Naive thymus-derived CD8-positive, alpha-beta T cell (primary cell): ENCODE measurements at regions not wholly inside any gene's neighbourhood (a gene's known extent, or its start where the extent isn't known, plus 50 kb on each side); places are given as distances from the start of the nearest gene placed in this dataset.

Experiments used
- ATAC-seq, 2 donors: fragments of 150-1000 bp; cut with Tn5 transposase in 1 of 2; sonication (Bioruptor Pico), chemical (Tn5 transposase) in 1 of 2; 1 replicate in 1 of 2; 2 replicates in 1 of 2; pipeline ENCODE4 v1.10.0; 2021; ENCODE audit warnings: mild to moderate bottlenecking in 2 of 2, moderate library complexity in 2 of 2
- POLR2A ChIA-PET: fragments of 350-600 bp; sonication (Branson Sonifier 250); formaldehyde crosslinking; loops from one replicate; lab custom pipeline; 2021; ENCODE audit warnings: antibody characterized with exemption; lab: Charles Lee
- DNase-seq, 10 donors: peaks; one replicate each; pipeline versions ENCODE4 v3.0.0 to v3.0.0-alpha.2; 2020 to 2022
- H3K27ac Mint-ChIP-seq, 10 donors: one replicate each; pipeline ENCODE4 v1.8.0; 2020 to 2022; ENCODE audit warnings: mild to moderate bottlenecking in 10 of 10, mixed read lengths in 10 of 10, moderate library complexity in 4 of 10, inconsistent platforms in 1 of 10
- H3K27me3 Mint-ChIP-seq, 5 donors: one replicate each; pipeline ENCODE4 v1.8.0; 2021 to 2022; ENCODE audit warnings: mixed read lengths in 5 of 5
- H3K36me3 Mint-ChIP-seq, 3 donors: one replicate each; pipeline ENCODE4 v1.8.0; 2020 to 2022; ENCODE audit warnings: mixed read lengths in 3 of 3, mild to moderate bottlenecking in 2 of 3, inconsistent platforms in 1 of 3
- H3K4me1 Mint-ChIP-seq, 4 donors: one replicate each; pipeline ENCODE4 v1.8.0; 2021 to 2022; ENCODE audit warnings: mixed read lengths in 4 of 4
- H3K4me3 Mint-ChIP-seq, 10 donors: one replicate each; pipeline ENCODE4 v1.8.0; 2020 to 2022; ENCODE audit warnings: mild to moderate bottlenecking in 10 of 10, mixed read lengths in 10 of 10, moderate library complexity in 6 of 10, inconsistent platforms in 1 of 10
- H3K9me3 Mint-ChIP-seq, 9 donors: one replicate each; pipeline ENCODE4 v1.8.0; 2020 to 2022; ENCODE audit warnings: mixed read lengths in 9 of 9, mild to moderate bottlenecking in 3 of 9, inconsistent platforms in 1 of 9, moderate library complexity in 1 of 9

GRCh38 chr10:130741901-130742855 is 569.3 kb downstream of the TCERG1L start:
- Mint-ChIP-seq H3K4me1 (peaks cover 0 to 2% (median 0%) of the 10 kb centered on the region in 4 donors), H3K36me3 (no peaks in the 10 kb centered on the region), H3K4me3 (no peak overlapping the region), H3K27me3 (peaks cover 0 to 15% (median 3%) of the 10 kb centered on the region in 5 donors), H3K9me3 (peaks cover 0 to 16% (median 0%) of the 10 kb centered on the region in 9 donors), H3K27ac (no peak overlapping the region)
- ATAC-seq, result no peak
- DNase-seq, result no peak
- POLR2A ChIA-PET, result no interaction called here

GRCh38 chr10:130742941-130743675 is 568.4 kb downstream of the TCERG1L start:
- ATAC-seq, result no peak

GRCh38 chr10:130743751-130744271 is 567.7 kb downstream of the TCERG1L start:
- Mint-ChIP-seq H3K27me3 (peaks cover 0 to 15% (median 3%) of the 10 kb centered on the region in 5 donors), H3K4me3 (no peak overlapping the region), H3K27ac (no peak overlapping the region), H3K4me1 (no peaks in the 10 kb centered on the region), H3K9me3 (no peaks in the 10 kb centered on the region), H3K36me3 (no peaks in the 10 kb centered on the region)
- DNase-seq, result no peak
- no peak for ATAC-seq
- POLR2A ChIA-PET, result no interaction called here

More at GRCh38 chr10:130742941-130743675, 568.4 kb downstream of the TCERG1L start:
- POLR2A ChIA-PET, result no interaction called here
- no peak overlapping the region for H3K27ac Mint-ChIP-seq
- H3K4me3 Mint-ChIP-seq, result no peak overlapping the region
- H3K9me3 Mint-ChIP-seq, result peaks cover 0 to 7% (median 0%) of the 10 kb centered on the region in 9 donors
- peaks cover 0 to 15% (median 3%) of the 10 kb centered on the region in 5 donors for H3K27me3 Mint-ChIP-seq
- no peak for DNase-seq
- H3K36me3 Mint-ChIP-seq, result no peaks in the 10 kb centered on the region
- H3K4me1 Mint-ChIP-seq, result no peaks in the 10 kb centered on the region

GRCh38 chr10:130744631-130745030 is 566.9 kb downstream of the TCERG1L start:
- no peak for ATAC-seq
- DNase-seq, result no peak
- H3K27me3 Mint-ChIP-seq, result peaks cover 0 to 15% (median 3%) of the 10 kb centered on the region in 5 donors

GRCh38 chr10:130745251-130745650 is 566.3 kb downstream of the TCERG1L start:
- DNase-seq (no peak), ATAC-seq (no peak)
- POLR2A ChIA-PET, result no interaction called here
- peaks cover 0 to 17% (median 3%) of the 10 kb centered on the region in 5 donors for H3K27me3 Mint-ChIP-seq
- no peak overlapping the region for H3K27ac Mint-ChIP-seq
- H3K9me3 Mint-ChIP-seq, result no peaks in the 10 kb centered on the region
- no peaks in the 10 kb centered on the region for H3K36me3 Mint-ChIP-seq
- no peaks in the 10 kb centered on the region for H3K4me1 Mint-ChIP-seq
- H3K4me3 Mint-ChIP-seq, result no peak overlapping the region

More at GRCh38 chr10:130744631-130745030, 566.9 kb downstream of the TCERG1L start:
- no peaks in the 10 kb centered on the region for H3K9me3 Mint-ChIP-seq
- no peak overlapping the region for H3K4me3 Mint-ChIP-seq
- H3K27ac Mint-ChIP-seq, result no peak overlapping the region
- POLR2A ChIA-PET, result no interaction called here
- no peaks in the 10 kb centered on the region for H3K36me3 Mint-ChIP-seq
- H3K4me1 Mint-ChIP-seq, result no peaks in the 10 kb centered on the region

- Mint-ChIP-seq H3K9me3 (no peaks in the 10 kb centered on the region), H3K36me3 (no peaks in the 10 kb centered on the region), H3K4me1 (no peaks in the 10 kb centered on the region), H3K4me3 (no peak overlapping the region), H3K27me3 (peaks cover 0 to 23% (median 4%) of the 10 kb centered on the region in 5 donors), H3K27ac (no peak overlapping the region)
- ATAC-seq, result no peak
- no peak for DNase-seq
- POLR2A ChIA-PET, result no interaction called here
Observed at GRCh38 chr10:130745821-130746220, 565.7 kb downstream of the TCERG1L start.

- Mint-ChIP-seq H3K27me3 (peaks cover 0 to 24% (median 4%) of the 10 kb centered on the region in 5 donors), H3K36me3 (no peaks in the 10 kb centered on the region), H3K4me3 (no peak overlapping the region), H3K4me1 (no peaks in the 10 kb centered on the region), H3K9me3 (no peaks in the 10 kb centered on the region), H3K27ac (no peak overlapping the region)
- POLR2A ChIA-PET, result no interaction called here
- DNase-seq (no peak), ATAC-seq (no peak)
Observed at GRCh38 chr10:130746311-130746710, 565.2 kb downstream of the TCERG1L start.

GRCh38 chr10:130747356-130747755 is 564.2 kb downstream of the TCERG1L start:
- peaks cover 0 to 28% (median 4%) of the 10 kb centered on the region in 5 donors for H3K27me3 Mint-ChIP-seq
- POLR2A ChIA-PET, result no interaction called here
- peaks cover 0 to 2% (median 0%) of the 10 kb centered on the region in 9 donors for H3K9me3 Mint-ChIP-seq
- H3K36me3 Mint-ChIP-seq, result no peaks in the 10 kb centered on the region
- no peak for ATAC-seq
- no peak overlapping the region for H3K27ac Mint-ChIP-seq
- no peak for DNase-seq
- no peaks in the 10 kb centered on the region for H3K4me1 Mint-ChIP-seq
- H3K4me3 Mint-ChIP-seq, result no peak overlapping the region

- no peak overlapping the region for H3K27ac Mint-ChIP-seq
Observed at GRCh38 chr10:130747946-130748345, 563.6 kb downstream of the TCERG1L start.

GRCh38 chr10:130748409-130749057 is 563.0 kb downstream of the TCERG1L start:
- ATAC-seq (no peak), DNase-seq (no peak)
- Mint-ChIP-seq H3K27me3 (peaks cover 0 to 28% (median 4%) of the 10 kb centered on the region in 5 donors), H3K4me3 (no peak overlapping the region), H3K4me1 (no peaks in the 10 kb centered on the region), H3K36me3 (no peaks in the 10 kb centered on the region), H3K27ac (no peak overlapping the region), H3K9me3 (peaks cover 0 to 2% (median 0%) of the 10 kb centered on the region in 9 donors)
- POLR2A ChIA-PET, result no interaction called here

More at GRCh38 chr10:130747946-130748345, 563.6 kb downstream of the TCERG1L start:
- H3K9me3 Mint-ChIP-seq, result peaks cover 0 to 2% (median 0%) of the 10 kb centered on the region in 9 donors
- no peak overlapping the region for H3K4me3 Mint-ChIP-seq
- POLR2A ChIA-PET, result no interaction called here
- ATAC-seq (no peak), DNase-seq (no peak)
- H3K36me3 Mint-ChIP-seq, result no peaks in the 10 kb centered on the region
- no peaks in the 10 kb centered on the region for H3K4me1 Mint-ChIP-seq
- peaks cover 0 to 28% (median 4%) of the 10 kb centered on the region in 5 donors for H3K27me3 Mint-ChIP-seq

- Mint-ChIP-seq H3K27me3 (peaks cover 0 to 18% (median 3%) of the 10 kb centered on the region in 5 donors), H3K4me3 (no peak overlapping the region), H3K9me3 (peaks cover 0 to 9% (median 4%) of the 10 kb centered on the region in 9 donors), H3K4me1 (no peaks in the 10 kb centered on the region), H3K36me3 (no peaks in the 10 kb centered on the region), H3K27ac (no peak overlapping the region)
- POLR2A ChIA-PET, result no interaction called here
- ATAC-seq (no peak), DNase-seq (no peak)
Observed at GRCh38 chr10:130749911-130750310, 561.6 kb downstream of the TCERG1L start.

- Mint-ChIP-seq H3K27me3 (peaks cover 0 to 15% (median 3%) of the 10 kb centered on the region in 5 donors), H3K27ac (no peak overlapping the region), H3K4me3 (no peak overlapping the region), H3K4me1 (no peaks in the 10 kb centered on the region), H3K36me3 (no peaks in the 10 kb centered on the region), H3K9me3 (peaks cover 0 to 14% (median 8%) of the 10 kb centered on the region in 9 donors)
- DNase-seq (no peak), ATAC-seq (no peak)
- POLR2A ChIA-PET, result no interaction called here
Observed at GRCh38 chr10:130750441-130750840, 561.1 kb downstream of the TCERG1L start.
